ENCODE measurements at regions not wholly inside any gene's neighbourhood (a gene's known extent, or its start where the extent isn't known, plus 50 kb on each side); places are given as distances from the start of the nearest gene placed in this dataset.

DNA sequence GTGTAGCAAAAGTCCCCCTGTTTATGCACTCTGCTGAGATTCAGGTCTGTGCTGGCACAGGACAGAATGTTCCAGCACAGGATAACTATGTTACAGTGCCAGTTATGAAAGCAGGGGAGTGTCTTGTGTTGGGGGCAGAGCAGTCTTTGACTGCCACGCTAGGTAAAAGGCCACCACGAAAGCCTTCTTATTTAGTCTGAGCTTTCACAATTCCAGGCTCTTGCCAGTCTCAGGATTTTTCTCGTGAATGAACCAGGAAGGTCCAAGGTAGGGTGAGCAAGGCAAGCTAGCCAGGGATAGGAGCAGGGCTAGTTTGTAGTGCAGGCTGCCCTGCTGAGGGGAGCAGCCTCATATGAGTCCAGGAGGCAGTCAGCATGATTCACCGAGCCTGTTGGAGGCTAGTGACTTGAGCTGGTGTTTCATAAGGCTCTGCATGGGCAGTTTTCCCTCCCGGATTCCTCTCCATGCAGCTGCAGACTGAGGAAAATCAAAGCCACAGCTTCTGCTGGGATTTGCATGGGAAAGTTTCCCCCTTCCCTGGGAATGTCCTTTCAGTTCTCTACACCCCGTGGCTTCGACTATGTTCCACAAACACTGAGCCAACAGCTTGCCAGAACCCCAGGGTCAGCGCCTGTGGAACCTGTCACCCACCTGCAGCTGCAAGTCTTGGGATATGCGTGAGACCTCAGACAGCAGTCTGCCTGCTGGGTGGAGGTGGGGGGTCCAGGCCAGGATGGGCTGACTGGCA lies 112.3 kb downstream of the JCAD start:
- ATAC-seq (no peak), DNase-seq (no peak)
- H3K36me3 Mint-ChIP-seq = no peaks in the 10 kb centered on the region
- H3K9me3 Mint-ChIP-seq (ENCODE audit: low read depth) = no peaks in the 10 kb centered on the region
- H3K4me3 Mint-ChIP-seq = no peak overlapping the region
- H3K4me1 Mint-ChIP-seq = peaks cover 7% of the 10 kb centered on the region
- CTCF ChIA-PET = no interaction called here
- no peaks in the 10 kb centered on the region for H3K27me3 Mint-ChIP-seq
- H3K27ac Mint-ChIP-seq = no peak overlapping the region

DNA sequence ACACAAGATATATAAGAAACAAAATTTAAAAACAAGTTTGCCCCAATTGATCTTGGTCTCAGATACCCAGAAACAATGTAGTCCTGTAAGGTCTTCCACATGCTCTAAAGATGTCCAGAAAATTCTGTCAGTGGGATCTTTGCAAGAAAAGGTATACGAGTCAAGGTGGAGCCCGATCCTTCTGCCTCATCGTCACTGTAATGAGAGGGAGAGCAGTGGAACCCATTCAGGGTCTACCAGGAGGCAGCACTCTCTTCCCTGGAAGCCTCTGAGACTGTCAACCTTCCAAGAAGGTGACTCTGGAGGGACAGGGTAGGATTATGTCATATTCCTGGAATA lies 112.8 kb downstream of the JCAD start:
- H3K27me3 Mint-ChIP-seq = no peaks in the 10 kb centered on the region

GRCh38 chr10:29941476-29941875 lies 117.9 kb downstream of the JCAD start:
- CTCF ChIA-PET = no interaction called here
- Mint-ChIP-seq H3K27me3 (peaks cover 12% of the 10 kb centered on the region), H3K9me3 (ENCODE audit: low read depth) (no peaks in the 10 kb centered on the region), H3K27ac (no peak overlapping the region), H3K4me1 (no peaks in the 10 kb centered on the region), H3K36me3 (no peaks in the 10 kb centered on the region), H3K4me3 (no peak overlapping the region)
- DNase-seq (no peak), ATAC-seq (no peak)

More for the DNA sequence above, 112.8 kb downstream of the JCAD start:
- Mint-ChIP-seq H3K4me3 (no peak overlapping the region), H3K27ac (no peak overlapping the region), H3K9me3 (ENCODE audit: low read depth) (no peaks in the 10 kb centered on the region), H3K4me1 (peaks cover 7% of the 10 kb centered on the region), H3K36me3 (no peaks in the 10 kb centered on the region)
- DNase-seq (no peak), ATAC-seq (no peak)
- CTCF ChIA-PET = no interaction called here

GRCh38 chr10:29932991-29933390 lies 126.4 kb downstream of the JCAD start:
- CTCF ChIA-PET = no interaction called here
- no peak for ATAC-seq

GRCh38 chr10:29931833-29932232 lies 127.6 kb downstream of the JCAD start:
- CTCF ChIA-PET = no interaction called here
- Mint-ChIP-seq H3K4me3 (no peak overlapping the region), H3K36me3 (no peaks in the 10 kb centered on the region), H3K27ac (no peak overlapping the region), H3K9me3 (ENCODE audit: low read depth) (no peaks in the 10 kb centered on the region), H3K27me3 (peaks cover 13% of the 10 kb centered on the region), H3K4me1 (no peaks in the 10 kb centered on the region)
- DNase-seq (no peak), ATAC-seq (no peak)

More at GRCh38 chr10:29932991-29933390, 126.4 kb downstream of the JCAD start:
- no peaks in the 10 kb centered on the region for H3K36me3 Mint-ChIP-seq
- no peak overlapping the region for H3K4me3 Mint-ChIP-seq
- no peak overlapping the region for H3K27ac Mint-ChIP-seq
- no peak for DNase-seq
- H3K27me3 Mint-ChIP-seq = peaks cover 20% of the 10 kb centered on the region
- no peaks in the 10 kb centered on the region for H3K4me1 Mint-ChIP-seq
- H3K9me3 Mint-ChIP-seq (ENCODE audit: low read depth) = no peaks in the 10 kb centered on the region

- CTCF ChIA-PET = no interaction called here
- Mint-ChIP-seq H3K27ac (no peak overlapping the region), H3K27me3 (peaks cover 6% of the 10 kb centered on the region), H3K4me3 (no peak overlapping the region), H3K4me1 (no peaks in the 10 kb centered on the region), H3K9me3 (ENCODE audit: low read depth) (no peaks in the 10 kb centered on the region), H3K36me3 (no peaks in the 10 kb centered on the region)
- DNase-seq = no peak
- ATAC-seq = no peak
Observed at GRCh38 chr10:29929006-29929405, 130.4 kb downstream of the JCAD start.

DNA sequence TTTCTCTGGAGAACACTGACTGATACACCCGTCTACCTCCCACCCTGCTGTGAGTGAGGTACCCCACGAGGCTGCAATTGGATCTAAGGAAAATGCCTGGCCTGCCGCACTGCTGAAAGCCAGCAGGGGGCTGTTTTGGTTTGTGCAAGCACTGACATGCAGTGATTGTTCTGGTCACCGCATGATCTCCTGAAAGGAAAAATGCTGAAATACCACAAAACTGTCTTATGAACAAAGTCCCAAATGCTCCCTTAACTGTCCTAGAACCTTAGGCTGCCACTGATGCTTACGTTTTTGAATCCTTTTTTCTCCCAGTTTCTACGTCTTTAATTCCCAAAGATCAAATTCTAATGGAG lies 132.7 kb downstream of the JCAD start:
- CTCF ChIA-PET = no interaction called here
- ATAC-seq (no peak), DNase-seq (no peak)
- no peaks in the 10 kb centered on the region for H3K4me1 Mint-ChIP-seq
- H3K27ac Mint-ChIP-seq = no peak overlapping the region
- H3K27me3 Mint-ChIP-seq = no peaks in the 10 kb centered on the region
- no peaks in the 10 kb centered on the region for H3K9me3 Mint-ChIP-seq (ENCODE audit: low read depth)
- H3K36me3 Mint-ChIP-seq = no peaks in the 10 kb centered on the region
- H3K4me3 Mint-ChIP-seq = no peak overlapping the region

DNA sequence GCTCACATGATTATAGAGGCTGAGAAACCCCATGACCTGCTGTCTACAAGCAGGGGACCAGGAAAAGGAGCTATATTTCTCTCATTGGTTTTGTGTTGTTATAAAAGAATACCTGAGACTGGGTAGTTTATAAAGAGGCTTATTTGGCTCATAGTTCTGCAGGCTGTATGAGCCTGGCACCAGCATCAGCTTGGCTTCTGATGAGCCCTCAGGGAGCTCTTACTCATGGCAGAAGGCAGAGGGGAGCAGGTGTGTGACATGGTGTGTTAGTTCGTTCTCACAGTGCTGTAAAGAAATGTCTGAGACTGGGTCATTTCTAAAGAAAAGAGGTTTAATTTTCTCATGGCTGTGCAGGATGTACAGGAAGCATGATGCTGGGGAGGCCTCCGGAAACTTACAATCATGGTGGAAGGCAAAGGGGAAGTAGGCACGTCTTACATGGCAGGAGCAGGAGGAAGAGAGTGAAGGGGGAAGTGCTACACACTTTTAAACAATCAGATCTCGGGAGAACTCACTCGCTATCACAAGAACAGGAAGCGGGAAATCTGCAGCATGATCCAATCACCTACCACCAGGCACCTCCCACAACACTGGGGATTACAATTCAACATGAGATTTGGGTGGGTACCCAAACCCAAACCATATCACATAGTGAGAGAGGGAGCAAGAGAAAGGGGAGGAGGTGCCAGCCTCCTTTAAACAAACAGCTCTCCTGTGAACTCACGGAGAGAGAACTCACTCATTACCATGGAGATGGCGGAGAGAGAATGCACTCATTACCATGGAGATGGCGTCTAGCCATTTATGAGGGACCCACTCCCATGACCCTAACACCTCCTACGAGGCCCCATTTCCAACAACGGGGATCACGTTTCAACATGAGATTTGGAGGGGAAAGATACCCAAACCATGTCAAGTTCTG lies 133.4 kb downstream of the JCAD start:
- no peak for ATAC-seq
- Mint-ChIP-seq H3K36me3 (no peaks in the 10 kb centered on the region), H3K9me3 (ENCODE audit: low read depth) (no peaks in the 10 kb centered on the region), H3K27ac (no peak overlapping the region), H3K4me1 (no peaks in the 10 kb centered on the region), H3K4me3 (no peak overlapping the region), H3K27me3 (no peaks in the 10 kb centered on the region)
- DNase-seq = no peak
- CTCF ChIA-PET = no interaction called here

DNA sequence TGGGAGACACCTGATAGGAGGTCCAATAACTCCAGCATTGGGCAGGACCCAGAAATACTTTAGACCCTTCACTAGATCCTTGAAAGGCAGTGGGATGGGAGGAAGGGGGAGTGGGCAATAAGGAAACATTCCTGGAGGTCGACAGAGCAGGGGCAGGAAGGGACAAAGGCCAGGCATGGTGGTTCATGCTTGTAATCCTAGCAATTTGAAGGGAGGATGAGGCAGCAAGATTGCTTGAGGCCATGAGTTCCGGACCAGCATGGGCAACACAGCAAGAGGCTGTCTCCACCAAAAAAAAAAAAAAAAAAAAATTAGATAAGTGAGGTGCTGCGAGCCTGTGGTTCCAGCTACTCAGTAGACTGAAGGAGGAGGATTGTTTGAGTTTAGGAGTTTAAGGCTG lies 134.9 kb downstream of the JCAD start:
- ATAC-seq = no peak
- Mint-ChIP-seq H3K4me3 (no peak overlapping the region), H3K27ac (no peak overlapping the region), H3K4me1 (no peaks in the 10 kb centered on the region), H3K9me3 (ENCODE audit: low read depth) (no peaks in the 10 kb centered on the region), H3K36me3 (no peaks in the 10 kb centered on the region), H3K27me3 (peaks cover 3% of the 10 kb centered on the region)
- no peak for DNase-seq
- CTCF ChIA-PET = no interaction called here

GRCh38 chr10:29923416-29923965 lies 135.9 kb downstream of the JCAD start:
- CTCF ChIA-PET = no interaction called here
- Mint-ChIP-seq H3K4me3 (no peak overlapping the region), H3K36me3 (no peaks in the 10 kb centered on the region), H3K27ac (no peak overlapping the region), H3K4me1 (no peaks in the 10 kb centered on the region), H3K9me3 (ENCODE audit: low read depth) (no peaks in the 10 kb centered on the region), H3K27me3 (peaks cover 3% of the 10 kb centered on the region)
- ATAC-seq = no peak
- DNase-seq = no peak

DNA sequence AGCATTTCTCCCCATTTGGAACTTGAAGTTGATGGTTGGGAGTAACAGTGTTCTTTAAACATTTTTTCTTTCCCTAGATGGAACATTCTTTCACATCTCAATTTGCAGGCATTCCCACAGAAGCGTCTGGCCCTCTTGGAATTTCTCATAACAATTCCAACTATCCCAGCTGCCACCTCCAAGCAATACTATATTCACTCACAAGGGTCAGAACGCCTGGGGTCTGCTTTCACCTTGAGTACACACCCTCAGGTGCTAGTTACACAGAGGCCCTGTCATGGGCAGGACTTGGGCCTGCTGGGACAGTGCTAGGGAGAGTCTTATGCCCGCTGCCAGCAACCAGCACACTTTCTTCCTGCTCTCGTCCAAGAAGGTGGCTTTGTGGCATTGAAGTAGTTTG lies 136.5 kb downstream of the JCAD start:
- H3K27me3 Mint-ChIP-seq = peaks cover 3% of the 10 kb centered on the region
- H3K27ac Mint-ChIP-seq = no peak overlapping the region
- H3K4me3 Mint-ChIP-seq = no peak overlapping the region
- DNase-seq = no peak
- no peaks in the 10 kb centered on the region for H3K36me3 Mint-ChIP-seq
- no peak for ATAC-seq
- H3K4me1 Mint-ChIP-seq = no peaks in the 10 kb centered on the region
- CTCF ChIA-PET = no interaction called here
- H3K9me3 Mint-ChIP-seq (ENCODE audit: low read depth) = no peaks in the 10 kb centered on the region

- Mint-ChIP-seq H3K4me1 (no peaks in the 10 kb centered on the region), H3K4me3 (no peak overlapping the region), H3K36me3 (no peaks in the 10 kb centered on the region), H3K9me3 (ENCODE audit: low read depth) (no peaks in the 10 kb centered on the region), H3K27me3 (peaks cover 3% of the 10 kb centered on the region), H3K27ac (no peak overlapping the region)
- CTCF ChIA-PET = no interaction called here
- ATAC-seq (no peak), DNase-seq (no peak)
Observed at GRCh38 chr10:29922226-29922625, 137.2 kb downstream of the JCAD start.

DNA sequence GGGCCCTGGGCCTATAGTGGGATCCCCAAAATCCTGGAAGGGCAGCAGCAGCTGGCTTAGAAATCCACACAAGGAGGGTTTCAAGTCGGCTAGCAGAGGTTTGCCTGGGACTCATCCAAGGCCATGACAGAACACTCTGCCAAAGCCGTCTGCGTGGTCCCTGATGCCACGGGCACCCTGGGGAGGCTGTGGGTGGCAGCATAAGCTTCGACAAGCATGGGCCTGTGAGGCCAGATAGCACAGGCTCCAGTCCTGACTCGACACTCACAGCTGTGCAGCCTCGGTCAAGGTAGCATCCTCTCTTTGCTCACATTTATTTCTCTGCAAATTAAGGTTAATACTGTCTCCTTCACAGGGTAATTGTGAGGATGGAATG lies 138.3 kb downstream of the JCAD start:
- no peak for ATAC-seq
- Mint-ChIP-seq H3K36me3 (no peaks in the 10 kb centered on the region), H3K4me3 (no peak overlapping the region)

GRCh38 chr10:29920408-29921070 lies 138.8 kb downstream of the JCAD start:
- CTCF ChIA-PET = no interaction called here

More for the DNA sequence above, 138.3 kb downstream of the JCAD start:
- Mint-ChIP-seq H3K27ac (no peak overlapping the region), H3K9me3 (ENCODE audit: low read depth) (no peaks in the 10 kb centered on the region), H3K27me3 (peaks cover 3% of the 10 kb centered on the region), H3K4me1 (no peaks in the 10 kb centered on the region)
- CTCF ChIA-PET = no interaction called here
- DNase-seq = no peak

More at GRCh38 chr10:29920408-29921070, 138.8 kb downstream of the JCAD start:
- Mint-ChIP-seq H3K4me3 (no peak overlapping the region), H3K27ac (no peak overlapping the region), H3K4me1 (no peaks in the 10 kb centered on the region), H3K36me3 (no peaks in the 10 kb centered on the region), H3K9me3 (ENCODE audit: low read depth) (no peaks in the 10 kb centered on the region), H3K27me3 (peaks cover 3% of the 10 kb centered on the region)
- DNase-seq (no peak), ATAC-seq (no peak)

All from activated CD8-positive, alpha-beta memory T cell treated with anti-CD3 and anti-CD28 coated beads, Interleukin-2, amount 10 ng/mL, durations not matched to agents 7 days and 5 days (primary cell).